Amniotic stem cell (primary cell): ENCODE measurements at regions not wholly inside any gene's neighbourhood (a gene's known extent, or its start where the extent isn't known, plus 50 kb on each side); places are given as distances from the start of the nearest gene placed in this dataset.

Experiments
- DNase-seq: peaks from one replicate; lab custom pipeline; 2025; lab: John Stamatoyannopoulos, UW

DNA sequence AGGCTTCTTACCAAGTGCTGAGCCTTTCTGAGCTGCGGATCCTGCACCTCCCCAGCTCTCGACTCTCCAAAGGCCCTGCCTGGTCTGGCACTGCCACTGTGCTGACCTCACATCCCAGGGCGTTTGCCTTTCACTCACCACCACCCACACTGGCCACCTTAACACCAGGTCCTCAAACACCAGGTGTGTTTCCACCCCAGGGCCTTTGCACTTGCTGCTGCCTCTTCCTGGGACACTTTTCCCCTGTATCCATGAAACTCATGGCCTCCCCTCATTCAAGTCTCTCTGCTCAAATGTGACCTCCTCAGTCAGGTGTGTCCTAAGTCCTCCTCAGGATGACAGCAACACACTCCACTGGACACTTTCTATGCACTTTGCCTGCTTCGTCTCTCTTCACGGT, 51.4 kb upstream of the ANO1 start:
- no peak for DNase-seq

- DNase-seq, result no peak
Observed at GRCh38 chr11:70027451-70027850, 50.7 kb upstream of the ANO1 start.

DNA sequence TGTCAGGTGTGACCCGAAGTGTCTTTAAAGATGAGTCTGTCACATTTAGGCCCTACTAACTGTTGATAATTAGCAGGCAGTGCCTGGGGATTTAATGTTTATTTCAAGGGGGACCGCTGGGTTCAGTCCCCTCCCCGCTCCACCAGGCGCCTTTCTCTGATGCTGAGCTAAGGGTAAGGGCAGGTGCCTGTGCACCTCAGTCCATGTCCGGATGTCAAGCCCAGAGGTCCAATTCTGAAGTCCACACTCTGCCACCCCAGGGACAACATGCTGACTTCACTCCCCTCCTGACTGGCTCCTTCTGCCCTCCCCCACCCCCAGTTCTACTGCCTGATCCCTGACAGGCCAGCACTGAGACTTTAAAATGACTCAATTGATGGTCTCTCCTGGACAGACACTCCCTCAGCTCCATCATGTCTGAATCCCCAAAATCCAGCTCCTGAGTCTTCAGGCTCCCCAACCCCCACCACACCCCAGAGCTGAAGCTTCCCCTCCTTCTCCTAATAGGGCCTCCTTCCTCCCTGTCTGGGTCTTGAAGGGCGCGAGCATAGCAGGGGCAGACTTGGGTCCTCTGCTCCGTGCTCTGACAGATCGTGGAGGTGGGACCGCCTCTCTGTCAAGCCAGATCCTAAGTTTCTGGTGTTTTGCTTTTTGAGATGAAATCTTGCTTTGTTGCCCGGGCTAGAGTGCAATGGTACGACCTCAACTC, 49.8 kb upstream of the ANO1 start:
- DNase-seq, result no peak
